Vagina (tissue), 2 donors: ENCODE measurements at regions not wholly inside any gene's neighbourhood (a gene's known extent, or its start where the extent isn't known, plus 50 kb on each side); places are given as distances from the start of the nearest gene placed in this dataset.

Experiments used
- POLR2A ChIP-seq, 2 donors: fragments of 450-650 bp; IDR thresholded peaks; one replicate each; pipeline ENCODE4 v1.6.1; 2017; ENCODE audit warnings: antibody characterized with exemption in 2 of 2, mild to moderate bottlenecking in 2 of 2, moderate library complexity in 2 of 2
- TF ChIP-seq, protein P1 (sequence below), 3 experiments: fragments of 450-650 bp in 2 of 3; fragments of 200-600 bp in 1 of 3; sonication (generic) in 1 of 3; IDR thresholded peaks; one replicate each; pipeline ENCODE4 v1.5.1; 2017 to 2019; ENCODE audit warnings: antibody characterized with exemption in 3 of 3, mild to moderate bottlenecking in 2 of 3, moderate library complexity in 2 of 3

DNA sequence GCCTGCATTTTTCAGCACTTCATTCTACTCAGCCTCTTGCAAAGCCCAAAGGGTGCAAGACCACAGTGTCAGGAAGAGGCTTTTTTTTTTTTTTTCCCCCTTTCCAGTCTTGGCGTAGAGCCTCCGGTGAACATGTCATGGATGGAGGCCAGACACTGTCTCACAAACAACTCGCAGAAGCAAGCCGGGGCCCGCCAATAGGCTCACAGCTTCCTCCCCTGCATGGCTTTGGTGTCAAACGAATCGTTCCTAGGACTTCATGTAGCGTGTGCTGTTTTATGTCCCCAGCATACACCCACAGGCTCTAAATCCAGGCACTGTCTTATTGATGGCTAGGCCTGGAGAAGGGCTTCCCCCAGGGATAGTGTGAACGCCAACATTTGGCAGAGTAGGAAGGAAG is 457.7 kb upstream of the MAF start:
- TF ChIP-seq, protein P1, sequence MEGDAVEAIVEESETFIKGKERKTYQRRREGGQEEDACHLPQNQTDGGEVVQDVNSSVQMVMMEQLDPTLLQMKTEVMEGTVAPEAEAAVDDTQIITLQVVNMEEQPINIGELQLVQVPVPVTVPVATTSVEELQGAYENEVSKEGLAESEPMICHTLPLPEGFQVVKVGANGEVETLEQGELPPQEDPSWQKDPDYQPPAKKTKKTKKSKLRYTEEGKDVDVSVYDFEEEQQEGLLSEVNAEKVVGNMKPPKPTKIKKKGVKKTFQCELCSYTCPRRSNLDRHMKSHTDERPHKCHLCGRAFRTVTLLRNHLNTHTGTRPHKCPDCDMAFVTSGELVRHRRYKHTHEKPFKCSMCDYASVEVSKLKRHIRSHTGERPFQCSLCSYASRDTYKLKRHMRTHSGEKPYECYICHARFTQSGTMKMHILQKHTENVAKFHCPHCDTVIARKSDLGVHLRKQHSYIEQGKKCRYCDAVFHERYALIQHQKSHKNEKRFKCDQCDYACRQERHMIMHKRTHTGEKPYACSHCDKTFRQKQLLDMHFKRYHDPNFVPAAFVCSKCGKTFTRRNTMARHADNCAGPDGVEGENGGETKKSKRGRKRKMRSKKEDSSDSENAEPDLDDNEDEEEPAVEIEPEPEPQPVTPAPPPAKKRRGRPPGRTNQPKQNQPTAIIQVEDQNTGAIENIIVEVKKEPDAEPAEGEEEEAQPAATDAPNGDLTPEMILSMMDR (IDR thresholded peaks at IDR 0.05), result no peak
- TF ChIP-seq POLR2A (IDR thresholded peaks at IDR 0.05), result no peak
